ENCODE measurements at regions not wholly inside any gene's neighbourhood (a gene's known extent, or its start where the extent isn't known, plus 50 kb on each side); places are given as distances from the start of the nearest gene placed in this dataset.
"Not testable (repeated sequence)": the region's sequence is repeated elsewhere in the genome, so short reads cannot be mapped to it uniquely, and the experiment has no call there.

DNA sequence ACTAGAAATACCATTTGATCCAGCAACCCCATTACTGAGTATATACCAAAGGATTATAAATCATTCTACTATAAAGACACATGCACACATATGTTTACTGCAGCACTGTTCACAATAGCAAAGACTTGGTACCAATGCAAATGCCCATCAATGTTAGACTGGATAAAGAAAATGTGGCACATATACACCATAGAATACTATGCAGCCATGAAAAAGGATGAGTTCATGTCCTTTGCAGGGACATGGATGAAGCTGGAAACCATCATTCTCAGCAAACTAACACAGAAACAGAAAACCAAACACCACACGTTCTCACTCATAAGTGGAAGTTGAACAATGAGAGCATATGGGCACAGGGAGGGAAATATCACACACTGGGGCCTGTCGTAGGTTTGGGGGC is 106.0 kb downstream of the SPATA18 start:
- DNase-seq; ATAC-seq; intact Hi-C loops (cut with DNase I): not testable (repeated sequence)

DNA sequence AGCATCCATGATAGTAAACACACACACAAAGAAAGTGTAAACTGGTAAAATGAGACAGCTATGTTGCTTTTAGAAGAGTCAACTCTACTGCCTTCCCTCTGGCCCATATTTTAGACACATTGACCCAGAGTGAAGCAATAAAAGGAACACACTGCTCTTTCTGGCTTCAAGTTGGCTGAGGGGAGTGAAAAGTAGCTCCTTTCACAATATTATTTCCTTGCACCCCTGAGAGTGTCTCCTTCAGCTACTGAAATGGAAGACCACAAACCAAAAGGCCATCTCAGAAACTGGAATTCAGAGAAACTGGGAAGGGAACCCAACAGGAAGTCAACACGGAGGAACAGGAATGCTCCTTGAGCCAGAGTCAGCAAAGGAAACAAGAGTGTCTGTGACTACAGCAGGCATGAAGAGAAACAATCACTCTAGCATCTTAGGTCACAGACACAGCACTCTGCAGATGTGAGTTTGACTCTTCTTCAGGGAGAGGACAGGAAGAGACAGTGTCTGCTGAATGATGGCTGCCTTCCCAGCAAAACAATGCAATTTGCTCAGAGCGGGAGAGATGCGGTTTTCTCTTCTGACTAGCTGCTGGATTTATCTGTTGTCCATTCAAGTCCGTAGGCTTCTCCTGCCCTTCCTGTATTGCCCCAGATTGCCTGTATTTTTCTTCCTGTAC is 106.7 kb downstream of the SPATA18 start:
- ATAC-seq (peak in 1 of 2 donors; percentile 78), DNase-seq (no peak)
- intact Hi-C loops (cut with DNase I) = no loop called here

DNA sequence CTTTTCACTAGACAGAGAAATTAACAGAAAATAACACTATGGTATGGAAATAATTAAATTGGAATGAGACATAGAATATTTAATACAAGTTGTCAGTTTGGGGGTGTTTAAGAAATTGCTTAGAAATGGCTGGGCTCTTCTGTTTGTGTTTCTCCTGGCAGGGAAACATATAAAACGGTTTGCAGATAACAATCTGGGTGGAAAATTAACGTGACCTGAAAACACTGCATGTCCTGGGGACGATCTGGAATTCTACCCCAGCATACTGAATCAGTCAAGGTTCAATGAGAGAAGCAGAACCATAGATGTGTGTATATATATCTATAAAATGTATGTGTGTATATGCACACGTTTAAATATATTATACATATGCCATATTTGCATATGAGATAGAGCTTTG is 109.8 kb downstream of the SPATA18 start:
- ATAC-seq (no peak), DNase-seq (no peak)
- intact Hi-C loops (cut with DNase I) = no loop called here

DNA sequence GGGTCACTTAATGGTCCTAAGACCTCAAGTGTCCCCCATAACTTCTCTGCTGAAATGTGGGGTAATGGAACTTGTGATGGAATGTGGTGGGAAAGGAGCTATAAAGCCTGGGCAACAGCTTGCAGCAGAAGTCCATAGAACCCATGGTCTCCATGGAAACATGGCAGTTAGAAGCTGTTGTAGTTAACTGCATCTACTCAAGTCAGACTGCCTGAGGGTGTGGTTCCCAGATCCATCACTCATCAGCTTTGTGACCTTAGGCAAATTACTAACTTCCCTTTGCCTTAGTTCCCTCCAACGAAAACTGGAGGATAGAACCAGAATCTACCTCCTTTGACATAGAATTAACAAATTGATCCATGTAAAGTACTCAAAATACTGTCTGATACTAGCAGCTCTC is 113.0 kb downstream of the SPATA18 start:
- ATAC-seq (no peak), DNase-seq (no peak)
- intact Hi-C loops (cut with DNase I) = no loop called here

DNA sequence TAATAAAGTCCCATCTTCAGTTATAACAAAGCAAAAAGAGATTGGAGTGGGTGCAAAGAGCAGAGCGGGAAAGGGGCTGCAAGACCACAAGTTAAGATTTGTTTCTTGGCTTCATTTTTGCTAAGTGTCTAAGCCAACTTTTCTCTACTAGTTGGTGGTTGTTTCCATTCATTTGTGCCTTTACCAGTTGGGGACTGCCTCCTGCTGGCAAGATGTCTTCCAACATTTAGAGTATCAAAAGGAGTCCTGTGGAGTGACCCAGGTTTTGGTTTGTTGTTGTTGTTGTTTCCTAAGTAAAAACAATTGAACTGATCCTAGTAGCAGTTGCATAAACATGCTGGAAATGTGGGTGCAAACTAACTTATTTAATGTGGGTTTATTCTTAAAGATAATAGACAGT is 121.1 kb downstream of the SPATA18 start:
- no peak for DNase-seq
- intact Hi-C loops (cut with DNase I) = no loop called here
- peak in 1 of 2 donors; percentile 12 for ATAC-seq

DNA sequence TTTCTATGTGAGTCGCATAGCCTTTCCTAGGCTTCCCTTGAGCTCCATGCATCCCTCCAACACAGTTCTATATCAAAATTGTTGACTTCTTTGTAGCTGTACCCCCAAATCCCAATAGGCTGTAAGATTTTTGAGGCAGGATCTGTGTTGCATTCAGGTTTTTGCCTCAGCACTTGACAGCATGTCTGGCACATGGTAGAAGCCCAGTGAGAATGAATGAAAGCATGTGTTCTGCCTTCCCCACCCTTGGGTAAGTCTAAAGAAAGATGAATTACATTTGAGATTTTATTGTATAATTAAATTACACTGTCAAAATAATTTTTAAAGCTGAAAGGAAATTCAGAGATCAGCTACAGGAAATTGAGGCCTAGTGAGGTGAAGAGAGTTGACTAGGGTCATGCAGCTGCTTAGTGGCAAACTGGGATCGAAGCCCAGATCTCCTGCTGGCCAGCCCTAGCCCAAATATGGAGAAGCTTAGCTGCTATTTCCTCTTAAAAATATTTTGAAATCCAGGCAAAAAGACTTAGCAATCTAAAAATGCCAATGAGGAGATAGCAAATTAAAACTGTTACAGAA is 122.5 kb downstream of the SPATA18 start:
- DNase-seq = peak; percentile 57
- intact Hi-C loops (cut with DNase I) = no loop called here

DNA sequence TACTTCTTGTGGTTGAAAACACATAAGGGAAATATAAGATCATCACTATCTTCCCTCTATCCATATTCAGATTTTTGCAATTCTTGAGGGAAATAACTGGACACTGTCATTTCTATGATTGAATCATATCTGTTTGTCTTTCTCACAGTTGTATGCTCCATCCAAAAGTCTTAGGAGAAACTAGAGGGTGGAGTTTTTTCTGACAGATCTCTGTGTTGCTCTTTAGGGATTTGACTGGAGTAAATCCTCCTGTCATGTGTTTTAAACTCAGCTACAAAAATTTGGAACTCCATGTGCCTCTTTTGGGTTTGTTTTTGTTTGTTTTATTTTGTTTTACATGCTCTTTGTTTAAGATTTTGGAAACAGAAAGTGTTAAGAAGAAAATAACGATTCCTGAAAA is 136.5 kb downstream of the SPATA18 start:
- DNase-seq (no peak), ATAC-seq (no peak)
- intact Hi-C loops (cut with DNase I) = no loop called here

More for the DNA sequence above, 122.5 kb downstream of the SPATA18 start:
- ATAC-seq = peak; percentile 88 to 97

DNA sequence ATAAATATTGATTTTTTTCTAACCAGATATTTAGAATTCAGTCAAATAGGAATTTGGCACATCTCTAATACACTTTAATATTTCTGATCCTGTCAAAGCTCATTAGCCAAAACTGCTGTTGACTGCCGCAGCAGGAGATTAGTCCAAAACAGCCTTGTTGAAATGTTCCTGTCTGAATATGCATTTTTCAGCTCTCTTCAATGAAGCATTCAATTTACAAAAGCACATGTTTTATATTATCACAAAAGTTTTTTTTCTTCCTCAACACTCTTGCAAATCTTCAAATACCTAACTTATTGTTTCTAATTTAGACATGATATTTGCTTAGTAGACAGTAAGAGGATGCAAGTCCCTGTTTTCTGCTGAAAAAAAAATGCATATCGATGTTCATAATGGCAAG is 140.9 kb downstream of the SPATA18 start:
- DNase-seq (no peak), ATAC-seq (no peak)
- intact Hi-C loops (cut with DNase I) = no loop called here

DNA sequence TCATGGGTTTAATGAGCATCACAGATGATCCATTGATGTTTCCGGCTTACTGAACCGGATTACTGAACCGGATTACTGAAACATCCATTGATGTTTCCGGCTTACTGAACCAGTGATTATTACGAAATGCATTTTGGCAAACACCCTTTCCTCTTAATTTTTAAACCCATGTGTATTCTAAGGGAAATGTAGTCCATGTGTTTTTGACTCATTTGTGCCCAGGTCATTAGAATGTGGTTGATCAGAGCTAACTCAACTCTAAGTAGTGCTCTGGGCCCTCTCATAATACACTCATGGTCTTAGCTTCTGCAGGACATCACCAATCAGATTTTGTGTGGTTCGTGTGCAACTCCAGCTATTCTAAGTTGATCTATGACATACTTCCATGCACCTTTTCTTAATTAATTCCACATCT is 141.6 kb downstream of the SPATA18 start:
- ATAC-seq = no peak
- intact Hi-C loops (cut with DNase I) = no loop called here

DNA sequence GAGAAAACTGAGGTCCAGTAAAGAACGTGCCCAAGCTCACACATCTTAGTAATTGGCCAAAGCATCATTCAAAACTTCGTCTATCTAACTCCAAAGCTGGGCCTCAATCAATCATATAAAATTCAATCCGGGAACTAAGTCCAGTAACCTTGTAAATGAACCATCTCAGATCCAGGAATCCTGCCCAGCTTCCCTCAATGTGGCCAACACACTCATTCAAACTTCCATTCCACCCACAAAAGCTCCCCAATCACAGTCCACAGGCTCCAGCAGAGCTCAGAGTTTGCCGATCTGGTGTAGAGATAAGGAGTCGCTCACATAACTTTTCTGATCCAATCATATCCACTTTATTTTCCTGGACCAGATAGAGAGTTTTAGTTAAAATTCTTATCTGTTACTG is 144.8 kb downstream of the SPATA18 start:
- DNase-seq (no peak), ATAC-seq (no peak)
- intact Hi-C loops (cut with DNase I) = no loop called here

More for the DNA sequence above, 141.6 kb downstream of the SPATA18 start:
- no peak for DNase-seq

DNA sequence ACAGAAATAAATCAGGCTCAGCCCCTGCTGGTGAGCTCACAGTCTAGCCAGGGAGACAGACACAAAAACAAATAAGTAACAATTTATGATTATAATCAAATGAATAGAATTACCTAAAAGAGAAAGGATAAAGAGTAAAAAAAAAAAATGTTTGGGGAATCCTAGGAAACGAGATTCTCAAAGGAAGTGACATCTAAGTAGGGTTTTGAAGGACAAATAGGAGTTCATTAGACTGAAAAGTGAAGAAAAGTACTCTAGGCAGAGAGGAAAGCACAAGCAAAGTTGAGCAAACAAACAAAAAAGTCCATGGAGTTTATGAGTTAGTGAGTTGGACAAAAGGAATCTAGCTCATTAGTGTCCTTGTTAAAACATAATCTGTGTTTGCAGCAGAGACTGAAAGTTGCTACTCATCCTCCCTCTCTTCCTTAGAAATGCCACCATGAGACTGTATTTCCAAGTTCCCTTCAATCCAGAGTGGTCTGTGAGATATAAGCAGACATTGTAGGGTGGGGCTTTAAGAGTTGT is 145.6 kb downstream of the SPATA18 start:
- no peak for ATAC-seq
- no peak for DNase-seq
- intact Hi-C loops (cut with DNase I) = no loop called here

DNA sequence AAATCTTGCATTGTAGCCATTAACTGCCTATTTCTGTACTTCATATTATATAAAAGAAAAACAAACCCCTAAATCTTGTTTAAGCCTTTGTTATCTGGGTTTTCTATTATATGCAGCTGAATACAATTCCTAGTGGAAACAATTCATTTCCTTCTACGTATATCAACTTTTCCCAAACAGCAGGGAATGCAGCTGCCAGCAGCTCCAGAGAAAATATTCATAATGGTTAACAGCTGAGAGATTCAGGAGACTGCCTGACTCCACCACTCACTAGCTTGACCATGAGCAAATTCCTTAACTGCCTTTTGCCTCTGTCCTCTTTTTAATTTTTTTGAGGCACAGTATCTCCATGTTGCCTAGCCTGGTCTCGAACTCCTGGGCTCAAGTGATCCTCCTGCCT is 146.2 kb downstream of the SPATA18 start:
- ATAC-seq = no peak
- intact Hi-C loops (cut with DNase I) = no loop called here
- no peak for DNase-seq

DNA sequence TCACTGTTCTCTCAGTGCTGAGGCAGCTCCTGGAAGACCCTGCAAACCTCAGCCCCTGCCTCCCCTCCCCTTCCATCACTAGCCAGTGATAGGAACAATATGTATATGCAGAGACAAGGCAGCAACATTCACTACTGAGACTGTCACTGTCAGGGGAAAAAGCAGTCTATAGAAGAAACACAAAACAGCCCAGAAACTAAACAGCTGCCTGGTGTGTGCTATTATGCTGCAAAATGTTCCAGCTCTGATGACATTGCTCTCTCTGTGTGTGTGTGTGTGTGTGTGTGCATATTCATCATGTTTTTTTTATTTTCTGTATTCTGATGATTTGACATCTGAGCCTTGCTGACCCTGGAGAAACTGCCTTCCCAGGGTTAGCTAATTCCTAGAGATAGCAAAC is 147.2 kb downstream of the SPATA18 start:
- no peak for ATAC-seq
- intact Hi-C loops (cut with DNase I) = no loop called here
- DNase-seq = no peak

DNA sequence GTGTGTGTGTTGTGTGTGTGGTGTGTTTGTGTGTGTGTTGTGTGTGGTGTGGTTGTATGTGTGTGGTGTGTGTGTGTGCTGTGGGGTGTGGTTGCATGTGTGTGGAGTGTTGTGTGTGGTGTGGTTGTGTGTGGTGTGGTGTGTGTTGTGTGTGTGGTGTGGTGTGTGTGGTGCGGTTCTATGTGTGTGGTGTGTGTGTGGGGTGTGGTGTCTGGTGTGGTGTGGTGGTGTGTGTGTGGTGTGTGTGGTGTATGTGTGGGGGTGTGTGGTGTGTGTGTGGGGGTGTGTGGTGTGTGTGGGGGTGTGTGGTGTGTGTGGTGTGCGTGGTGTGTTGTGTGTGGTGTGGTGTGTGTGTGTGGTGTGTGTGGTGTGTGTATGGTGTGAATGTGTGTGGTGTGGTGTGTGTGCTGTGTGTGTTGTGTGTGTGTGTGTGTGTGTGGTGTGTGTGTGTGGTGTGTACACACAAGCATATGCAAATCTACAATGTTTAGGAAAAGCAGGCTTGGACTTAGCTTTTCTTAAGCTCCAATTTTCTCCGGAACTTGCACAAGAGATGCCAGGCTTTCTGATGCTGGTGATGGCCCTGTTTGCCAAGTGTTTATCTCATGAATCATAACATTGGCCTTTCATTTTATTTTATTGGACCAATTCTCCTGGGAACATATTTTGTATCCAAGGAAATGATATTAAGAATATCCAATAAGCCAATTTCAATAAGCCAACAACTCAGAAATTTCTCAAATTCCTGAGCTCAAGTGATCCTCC is 148.7 kb downstream of the SPATA18 start:
- no peak for ATAC-seq
- intact Hi-C loops (cut with DNase I) = no loop called here
- DNase-seq = no peak

DNA sequence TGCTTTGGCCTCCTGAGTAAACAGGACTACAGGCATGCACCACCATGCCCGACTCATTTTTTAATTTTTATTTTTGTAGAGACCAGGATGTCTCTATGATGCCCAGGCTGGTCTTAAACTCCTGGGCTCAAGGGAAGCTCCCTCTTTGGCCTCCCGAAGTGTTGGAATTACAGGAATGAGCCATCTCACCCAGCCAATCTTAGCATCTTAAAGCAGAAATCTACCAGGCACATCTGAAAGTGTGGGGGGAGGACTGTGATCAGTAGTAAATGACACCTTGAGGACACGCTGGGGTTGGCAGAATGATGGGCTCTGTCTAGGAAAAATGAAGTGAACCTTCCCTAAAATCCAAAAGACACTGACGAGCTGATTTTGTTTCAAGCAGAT is 149.2 kb downstream of the SPATA18 start:
- ATAC-seq = no peak
- intact Hi-C loops (cut with DNase I) = no loop called here

DNA sequence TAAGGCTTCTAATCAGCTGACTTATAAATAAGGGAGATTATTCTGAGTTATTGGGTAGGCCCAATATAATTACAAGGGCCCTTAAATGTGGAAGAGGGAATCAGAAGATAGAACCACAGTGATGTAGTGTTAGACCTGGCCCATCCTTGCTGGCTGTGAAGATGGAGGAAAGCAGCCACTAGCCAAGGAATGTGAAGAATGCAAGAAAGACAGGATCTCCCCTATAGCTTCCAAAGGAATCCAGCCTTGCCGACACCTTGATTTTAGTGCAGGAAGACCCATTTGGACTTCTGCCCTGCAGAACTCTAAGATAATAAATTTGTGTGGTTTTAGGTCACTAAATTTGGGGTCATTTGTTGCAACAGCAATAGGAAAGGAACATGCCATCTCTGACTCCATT is 150.6 kb downstream of the SPATA18 start:
- ATAC-seq = no peak
- intact Hi-C loops (cut with DNase I) = no loop called here
- no peak for DNase-seq

More for the DNA sequence above, 149.2 kb downstream of the SPATA18 start:
- no peak for DNase-seq

DNA sequence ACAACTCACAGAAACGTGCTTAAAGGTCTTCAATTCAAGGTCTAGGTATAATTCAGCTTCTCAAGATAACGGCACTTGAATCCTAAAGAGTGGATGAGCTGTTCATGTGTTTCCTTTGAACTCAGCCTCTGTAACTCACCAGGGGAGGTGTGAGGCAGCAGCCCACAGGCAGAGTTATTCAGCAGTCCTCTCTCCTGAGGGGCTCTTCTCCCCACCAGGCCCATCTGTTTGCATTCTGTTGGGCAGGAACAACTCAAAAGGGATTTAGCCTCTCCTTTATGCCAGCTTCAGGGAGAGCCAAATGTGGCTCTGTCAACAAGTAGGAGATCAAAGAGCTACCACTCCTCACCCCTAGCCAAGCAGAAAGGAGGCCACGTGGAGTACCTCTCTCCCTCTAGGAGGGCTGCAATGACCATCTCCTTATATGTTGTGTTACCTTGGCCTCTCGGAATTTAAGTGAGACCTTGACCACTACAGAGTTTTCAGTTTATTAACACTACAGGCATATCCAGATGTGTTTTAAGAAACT is 151.2 kb downstream of the SPATA18 start:
- no peak for DNase-seq
- no peak for ATAC-seq
- intact Hi-C loops (cut with DNase I) = no loop called here

DNA sequence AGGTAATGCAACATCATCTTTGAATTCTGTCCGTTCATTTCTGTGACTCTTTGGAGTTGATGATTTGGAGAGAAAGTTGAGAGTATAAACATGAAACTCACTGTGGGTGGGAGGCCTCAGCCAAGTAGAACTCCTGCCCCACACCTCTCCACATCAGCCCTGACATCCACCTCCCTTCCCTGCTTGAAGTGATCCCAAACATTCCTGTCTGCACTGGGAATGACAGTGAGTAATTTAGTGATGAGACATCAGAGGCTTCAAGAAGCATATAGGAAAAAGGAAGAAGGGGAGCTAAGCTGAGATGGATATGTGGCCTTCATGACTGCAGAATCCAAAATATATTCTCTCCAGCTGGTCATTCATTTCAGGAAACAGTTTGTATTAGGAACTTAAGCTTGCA is 151.8 kb downstream of the SPATA18 start:
- DNase-seq (no peak), ATAC-seq (no peak)
- intact Hi-C loops (cut with DNase I) = no loop called here

DNA sequence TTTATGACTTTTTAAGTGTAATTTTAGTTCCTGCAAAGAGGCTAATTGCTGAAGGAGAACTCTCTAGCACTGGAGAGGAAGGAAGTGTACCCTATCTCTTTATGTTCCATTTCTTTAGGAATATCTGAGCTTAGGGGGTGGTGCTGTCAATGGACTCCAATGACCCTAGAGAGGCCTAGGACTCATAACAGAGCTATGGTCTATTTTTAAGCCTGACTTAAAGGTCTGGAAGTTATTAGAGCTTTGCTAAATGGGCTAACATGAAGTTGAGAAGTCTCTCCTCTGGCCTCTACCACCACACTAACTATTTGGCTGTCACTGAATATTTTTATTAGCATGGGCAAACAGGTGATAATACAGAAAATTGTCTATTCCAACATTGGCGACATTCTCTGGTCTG is 152.2 kb downstream of the SPATA18 start:
- ATAC-seq = no peak
- DNase-seq = no peak
- intact Hi-C loops (cut with DNase I) = no loop called here

DNA sequence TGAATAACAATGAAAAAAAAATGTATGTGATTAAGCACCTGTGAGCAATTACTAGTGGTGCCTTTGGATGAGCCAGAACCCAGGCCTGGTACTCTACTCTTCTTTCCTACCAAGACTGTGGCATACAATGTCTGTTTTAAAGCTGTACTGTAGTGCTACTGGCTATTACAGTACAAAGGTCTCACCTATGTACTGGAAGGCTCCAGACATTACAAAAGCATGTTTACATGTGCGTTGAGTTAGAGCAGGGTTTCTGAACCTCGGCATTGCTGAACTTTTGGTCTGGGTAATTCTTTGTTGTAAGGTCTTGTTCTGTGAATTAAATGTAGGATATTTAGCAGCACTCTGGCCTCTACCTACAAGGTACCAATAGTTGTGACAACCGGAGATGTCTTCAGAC is 153.8 kb downstream of the SPATA18 start:
- ATAC-seq (no peak), DNase-seq (no peak)
- intact Hi-C loops (cut with DNase I) = no loop called here

Data from left cardiac atrium (tissue), 4 donors.